GM21367 (cell line): ENCODE measurements at regions not wholly inside any gene's neighbourhood (a gene's known extent, or its start where the extent isn't known, plus 50 kb on each side); places are given as distances from the start of the nearest gene placed in this dataset.
"Not testable (repeated sequence)": the region's sequence is repeated elsewhere in the genome, so short reads cannot be mapped to it uniquely, and the experiment has no call there.

Experiments
- ATAC-seq: cut with Tn5 transposase; IDR thresholded peaks from one replicate; pipeline ENCODE4 v1.9.1; 2021; ENCODE audit not compliant: unreplicated experiment

DNA sequence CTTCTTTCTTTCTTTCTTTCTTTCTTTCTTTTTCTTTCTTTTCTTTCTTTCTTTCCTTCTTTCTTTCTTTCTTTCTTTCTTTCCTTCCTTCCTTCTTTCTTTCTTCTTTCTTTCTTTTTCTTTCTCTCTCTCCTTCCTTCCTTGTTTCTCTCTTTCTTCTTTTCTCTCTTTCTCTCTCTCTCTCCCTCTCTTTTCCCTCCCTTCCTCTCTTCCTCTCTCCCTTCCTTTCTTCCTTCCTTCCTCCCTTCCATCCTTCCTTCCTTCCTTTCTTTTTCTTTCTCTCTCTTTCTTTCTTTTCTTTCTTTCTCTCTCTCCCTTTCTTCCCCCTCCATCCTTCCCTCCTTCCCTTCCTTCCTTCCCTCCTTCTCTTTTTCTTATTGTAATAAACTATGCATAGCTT is 105.5 kb downstream of the ZBTB18 start:
- ATAC-seq: not testable (repeated sequence)

DNA sequence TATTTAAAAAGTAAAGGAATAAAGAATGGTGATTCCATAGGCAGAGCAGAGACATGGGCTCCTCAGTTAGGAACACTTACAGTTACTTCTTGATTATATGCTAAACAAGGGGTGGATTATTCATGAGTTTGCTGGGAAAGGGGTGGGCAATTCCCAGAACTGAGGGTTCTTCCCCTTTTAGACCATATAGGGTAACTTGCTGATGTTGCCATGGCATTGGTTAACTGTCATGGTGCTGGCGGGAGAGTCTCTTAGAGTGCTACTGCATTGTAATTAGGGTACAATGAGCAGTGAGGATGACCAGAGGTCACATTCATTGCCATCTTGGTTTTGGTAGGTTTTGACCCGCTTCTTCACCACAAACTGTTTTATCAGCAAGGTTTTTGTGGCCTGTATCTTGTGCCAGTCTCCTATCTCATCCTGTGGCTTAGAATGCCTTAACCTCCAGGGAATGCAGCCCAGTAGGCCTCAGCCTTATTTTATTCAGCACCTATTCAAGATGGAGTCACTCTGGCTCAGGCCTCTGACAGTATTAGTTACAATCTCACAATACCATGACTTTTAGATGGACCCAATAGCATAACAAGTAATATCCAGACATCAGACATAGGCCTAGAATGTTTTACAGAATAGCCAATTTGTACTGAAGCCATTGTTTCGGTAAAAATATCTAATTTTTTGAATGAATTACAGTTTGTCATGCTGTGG is 106.8 kb downstream of the ZBTB18 start:
- no peak for ATAC-seq

DNA sequence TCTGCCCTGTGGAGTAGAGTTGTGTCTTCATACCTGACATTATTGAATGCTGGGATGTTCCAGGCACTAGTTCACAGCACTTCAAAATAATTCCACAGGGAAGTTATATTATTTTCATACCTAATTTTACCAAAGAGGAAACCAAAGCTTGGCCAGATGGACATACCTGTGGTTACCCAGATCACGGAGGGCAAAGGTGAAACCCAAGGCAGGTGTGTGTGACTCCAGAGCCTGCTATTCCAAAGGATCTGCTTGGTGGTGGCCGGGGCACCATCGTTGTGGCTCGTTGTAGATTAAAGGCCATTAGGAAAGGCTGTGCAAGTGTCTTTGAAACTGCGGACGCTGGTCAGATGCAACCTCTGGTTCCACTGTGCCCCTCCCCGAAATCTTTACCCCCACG is 108.6 kb downstream of the ZBTB18 start:
- no peak for ATAC-seq

DNA sequence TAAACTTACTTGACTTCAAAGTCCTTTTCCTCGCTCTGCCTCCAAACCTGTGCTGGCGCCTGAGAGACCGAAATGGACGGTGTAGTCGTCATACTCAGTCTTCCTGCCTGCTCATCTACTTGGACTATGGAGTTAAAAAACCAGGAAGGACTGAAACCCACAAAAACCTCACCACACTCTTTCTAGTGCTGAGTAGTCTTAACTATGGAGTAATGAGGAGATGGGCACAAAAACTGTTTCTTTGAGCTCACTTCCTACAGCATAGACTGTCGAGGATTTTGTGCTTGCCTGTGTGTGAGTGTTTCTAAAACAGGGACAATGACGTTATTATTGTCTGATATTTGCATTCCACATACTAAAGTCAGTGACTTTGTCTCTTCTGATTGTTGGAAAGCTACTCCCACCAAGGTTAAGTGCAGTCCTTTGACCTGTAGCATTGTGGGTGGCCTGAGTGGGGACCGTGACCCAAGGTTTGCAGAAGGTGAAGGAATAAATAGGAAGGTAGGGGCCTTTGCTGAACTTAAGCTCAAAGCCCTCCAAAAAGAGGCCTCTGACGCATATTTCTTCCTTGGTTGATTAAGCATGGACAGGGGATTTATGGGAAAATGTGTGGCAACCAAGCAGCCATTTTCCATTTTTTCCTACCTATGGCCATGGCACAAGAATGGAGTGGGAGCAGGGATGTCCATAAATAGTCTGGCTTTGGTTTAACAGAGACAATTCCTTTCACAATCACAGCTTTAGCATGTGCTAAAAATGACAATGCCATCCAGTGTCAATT is 109.6 kb downstream of the ZBTB18 start:
- ATAC-seq: no peak

DNA sequence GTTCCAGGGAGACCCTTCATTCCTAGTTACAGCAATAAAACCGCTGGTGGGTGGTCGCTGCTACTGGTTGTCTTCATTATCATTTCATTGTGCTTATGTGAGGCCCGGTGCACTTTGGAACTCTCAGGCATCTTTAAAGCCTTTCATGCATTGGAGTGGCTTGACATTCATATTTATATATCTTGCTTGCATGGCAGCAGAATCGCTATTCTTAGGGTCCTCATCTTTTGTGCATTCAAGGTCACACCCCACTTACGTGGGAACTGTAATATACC is 110.1 kb downstream of the ZBTB18 start:
- ATAC-seq: no peak

DNA sequence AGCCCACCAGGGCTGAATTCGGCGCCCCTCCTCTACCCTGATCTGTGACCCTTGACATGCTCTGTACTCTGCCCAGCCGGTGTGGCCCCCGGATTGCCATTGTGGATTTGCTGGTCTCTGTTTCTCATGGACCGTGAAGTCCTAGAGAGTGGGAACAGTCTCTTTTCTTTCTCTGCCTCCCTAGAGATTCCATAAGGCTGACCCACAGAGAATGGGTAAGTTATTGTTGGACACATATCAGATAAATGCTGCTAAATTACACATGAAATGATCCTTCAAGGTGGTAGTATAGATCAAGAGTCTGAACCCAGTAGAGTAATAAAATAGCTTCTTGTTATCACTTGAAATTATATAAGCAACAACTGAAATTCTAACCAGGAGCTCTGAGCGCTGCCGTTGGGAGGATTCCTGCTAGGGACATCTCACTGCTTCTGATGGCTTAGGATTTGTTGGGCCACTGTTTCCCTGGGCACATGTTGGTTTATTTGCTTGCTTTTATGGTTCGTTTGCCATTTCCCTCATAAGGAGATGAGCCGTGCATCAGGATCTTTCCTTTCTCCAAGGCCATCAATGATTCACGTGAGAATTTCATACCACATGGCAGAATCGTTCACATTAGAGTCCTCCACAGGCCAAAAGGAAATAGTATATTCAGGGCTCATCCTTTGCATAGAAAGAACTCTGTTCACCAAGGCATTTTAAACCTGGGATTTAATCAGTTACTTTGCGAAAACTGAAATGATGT is 111.9 kb downstream of the ZBTB18 start:
- ATAC-seq: no peak

DNA sequence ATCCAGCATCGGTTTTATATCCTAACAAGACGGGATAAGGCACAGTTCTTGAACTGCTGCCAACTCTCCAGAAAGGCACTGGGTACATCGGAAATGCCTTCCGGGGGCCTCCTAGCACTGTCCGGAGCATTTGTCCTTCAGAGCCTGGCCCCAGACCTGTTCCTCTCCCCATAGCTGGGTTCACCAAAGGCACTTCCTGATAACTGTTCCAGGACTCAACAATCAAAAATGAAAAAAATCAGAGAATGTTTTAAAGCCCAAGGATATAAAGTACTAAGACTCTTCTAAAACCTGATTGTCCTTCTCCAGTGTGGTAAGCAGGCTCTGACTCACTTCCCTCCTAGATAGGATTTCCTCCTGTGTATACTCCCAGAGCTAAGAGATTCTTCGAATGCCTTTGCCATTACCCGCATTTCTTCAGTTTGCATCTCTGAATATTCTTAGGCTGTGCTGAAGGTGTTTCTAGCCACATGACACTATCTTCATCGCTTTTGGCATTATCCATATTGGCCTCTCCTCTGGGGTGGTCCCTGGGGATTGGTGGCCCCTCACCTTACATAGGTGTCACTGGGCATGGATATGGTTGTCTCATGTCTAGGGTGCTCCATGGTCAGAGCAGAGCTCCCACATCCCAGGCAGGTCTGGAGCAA is 112.9 kb downstream of the ZBTB18 start:
- ATAC-seq: no peak

DNA sequence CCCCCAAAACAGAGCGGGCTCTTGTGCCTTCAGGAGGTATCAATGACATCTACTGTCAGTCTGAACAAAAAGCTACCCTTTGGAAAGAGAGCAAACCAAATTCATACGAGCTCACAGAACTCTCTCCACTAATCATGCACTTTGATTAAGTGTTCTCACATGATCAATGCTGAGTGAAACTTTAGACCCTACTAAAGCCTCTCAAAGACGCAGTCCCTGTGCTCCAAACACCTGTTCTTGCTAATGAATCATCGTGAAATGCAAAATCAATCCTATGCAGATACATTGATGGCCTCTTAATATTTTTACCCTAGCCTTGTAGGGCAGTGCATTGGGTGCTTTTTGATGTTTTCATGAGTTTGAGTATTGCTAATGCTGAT is 113.4 kb downstream of the ZBTB18 start:
- ATAC-seq: no peak

DNA sequence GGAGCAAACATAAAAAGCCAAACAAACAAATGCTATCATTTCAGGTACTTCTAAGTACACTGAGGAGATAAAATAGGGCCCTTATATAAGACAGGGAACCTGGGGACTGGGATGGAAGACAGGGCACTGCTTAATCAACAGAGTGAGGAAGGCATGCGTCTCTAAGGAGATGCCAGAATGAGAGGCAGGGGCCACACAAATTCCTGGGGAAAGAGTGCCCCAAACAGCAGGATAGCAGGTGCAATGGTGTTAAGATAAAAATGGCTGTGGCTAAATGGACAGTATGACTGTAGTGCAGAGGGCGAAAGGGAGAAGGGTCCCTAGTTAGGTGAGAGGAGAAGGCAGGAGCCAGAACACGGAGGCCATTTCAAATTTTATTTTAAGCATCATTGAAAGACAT is 113.9 kb downstream of the ZBTB18 start:
- no peak for ATAC-seq

DNA sequence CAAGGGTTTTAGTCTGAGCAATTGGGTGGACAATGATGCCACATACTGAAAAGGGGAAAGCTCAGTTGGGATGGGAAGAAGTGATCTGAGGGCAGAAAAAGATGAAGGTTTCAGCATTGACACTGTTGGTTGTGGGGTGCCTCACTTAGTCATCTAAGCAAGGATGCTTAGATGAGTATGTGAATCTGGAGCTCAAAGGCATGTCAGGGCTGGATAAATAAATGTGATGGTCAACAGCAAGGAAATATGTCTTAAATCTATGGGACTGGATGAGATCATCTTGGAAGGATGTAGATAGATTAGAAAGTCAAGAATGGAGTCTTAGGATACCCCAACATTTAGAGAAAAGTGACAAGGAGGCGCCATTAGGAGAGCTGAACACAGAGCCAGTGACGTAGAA is 114.6 kb downstream of the ZBTB18 start:
- no peak for ATAC-seq

DNA sequence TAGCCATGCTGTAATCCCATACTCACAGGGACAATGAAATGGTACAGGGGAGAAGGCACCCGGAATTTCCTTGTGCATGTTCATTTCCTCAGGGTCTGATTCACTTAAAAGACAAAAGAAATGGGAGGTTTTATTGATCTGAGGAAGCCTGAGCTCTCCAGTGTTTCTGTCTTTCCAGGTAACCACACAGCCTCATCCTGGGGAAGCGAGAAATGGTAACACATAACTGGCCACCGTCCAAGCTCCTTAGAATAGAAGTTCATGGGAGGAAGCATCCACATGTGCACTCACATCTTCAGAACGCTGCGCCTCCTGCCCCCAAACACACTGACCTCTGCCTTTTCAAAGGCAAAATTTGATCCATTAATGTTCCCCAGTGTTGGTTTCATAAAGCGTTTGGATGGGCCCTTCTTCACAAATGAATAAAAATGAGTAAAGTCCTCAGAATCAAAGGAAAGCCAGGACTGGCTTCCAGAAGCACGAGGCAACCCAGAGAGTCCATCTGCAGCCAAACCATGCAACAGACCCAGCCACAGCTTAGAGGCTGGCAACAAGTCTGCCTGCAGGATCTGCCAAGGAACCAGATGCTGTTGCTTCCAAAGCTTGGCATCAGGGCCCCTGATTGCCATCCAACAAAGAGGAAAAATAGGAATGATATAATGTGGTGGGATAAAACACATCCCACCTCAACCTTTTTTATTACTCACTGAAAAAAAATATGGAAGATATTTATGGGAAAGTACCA is 120.3 kb downstream of the ZBTB18 start:
- ATAC-seq: no peak

DNA sequence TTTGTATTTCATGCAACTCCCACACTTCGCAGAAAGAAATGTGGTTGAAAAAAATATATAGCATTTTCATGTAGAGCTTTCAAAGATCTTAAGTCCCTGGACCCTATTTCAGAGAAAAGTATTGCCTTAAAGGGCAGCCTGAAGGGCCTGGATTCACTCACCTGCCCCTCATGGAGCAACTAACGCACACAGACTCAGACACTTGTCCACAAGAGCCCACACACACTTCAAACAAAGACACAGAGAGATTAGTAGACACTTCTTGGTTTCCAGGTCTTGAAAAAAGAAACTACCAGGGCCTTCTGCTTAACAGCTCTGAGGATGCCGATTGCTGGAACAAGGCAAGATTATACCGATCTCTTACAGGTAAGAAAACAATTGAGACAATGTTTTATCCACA is 122.2 kb downstream of the ZBTB18 start:
- ATAC-seq: no peak

DNA sequence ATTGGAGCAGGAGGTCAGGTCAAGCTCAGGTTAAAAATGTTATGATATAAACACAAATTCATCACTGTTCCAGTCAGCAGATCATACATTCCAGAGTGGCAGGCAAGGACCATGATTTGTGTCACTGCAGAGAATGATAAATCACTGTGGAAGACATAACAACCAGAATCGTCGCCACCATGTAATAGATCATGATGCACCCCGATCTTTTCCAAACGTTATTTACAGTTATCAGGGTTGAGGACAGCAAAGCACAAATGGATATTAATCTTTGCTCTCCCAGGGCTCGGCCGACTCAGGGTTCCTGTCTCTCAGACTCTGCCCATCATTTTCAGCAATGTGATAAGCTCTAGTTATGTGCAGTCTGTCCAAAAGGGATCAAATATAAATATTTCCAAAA is 122.7 kb downstream of the ZBTB18 start:
- ATAC-seq: no peak

DNA sequence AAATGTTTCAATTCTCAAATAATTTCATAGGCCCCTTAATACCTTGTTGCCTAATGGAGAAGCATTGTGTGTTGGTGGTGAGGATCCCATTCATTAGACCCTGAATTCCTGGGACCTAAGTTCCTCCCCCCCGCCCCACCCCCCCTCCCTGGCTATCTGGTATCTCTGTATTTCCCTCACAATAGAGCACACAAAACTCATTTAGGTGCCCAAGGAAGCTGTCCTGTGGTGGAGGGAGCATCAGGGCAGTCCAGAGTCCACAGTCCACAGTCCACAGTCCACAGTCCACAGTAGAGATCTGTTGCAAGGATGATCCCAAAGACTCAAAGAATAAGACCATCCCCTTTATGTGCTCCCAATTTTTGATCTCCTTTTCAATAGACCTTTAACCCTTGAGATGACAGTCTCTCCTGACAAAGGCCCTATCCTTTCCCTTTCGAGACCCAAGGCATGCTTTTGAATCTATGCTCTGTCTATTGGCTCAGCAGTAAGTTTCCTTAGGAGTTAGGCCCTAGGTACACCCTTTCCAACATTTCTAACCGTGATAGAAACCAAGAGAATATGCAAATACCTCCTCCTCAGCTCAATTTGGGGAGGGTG is 123.9 kb downstream of the ZBTB18 start:
- ATAC-seq: no peak

DNA sequence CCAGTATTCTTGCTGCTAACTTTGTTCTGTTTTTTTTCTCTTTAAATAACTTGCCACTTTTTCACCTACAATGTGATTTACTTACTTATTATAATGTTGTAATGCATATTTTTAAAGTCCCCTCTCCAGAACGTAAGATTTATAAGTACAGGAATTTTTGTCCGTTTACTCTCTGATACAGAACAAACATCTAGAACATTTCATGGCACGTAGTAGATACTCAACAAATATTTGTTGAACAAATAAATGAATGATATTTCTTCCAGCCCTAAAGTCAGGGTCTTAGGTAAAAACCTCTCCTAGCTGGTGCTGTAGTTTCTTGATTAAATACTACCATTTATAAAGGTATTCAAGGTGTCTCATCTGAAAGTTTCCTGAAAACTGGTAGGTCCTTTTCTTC is 125.1 kb downstream of the ZBTB18 start:
- ATAC-seq: no peak

DNA sequence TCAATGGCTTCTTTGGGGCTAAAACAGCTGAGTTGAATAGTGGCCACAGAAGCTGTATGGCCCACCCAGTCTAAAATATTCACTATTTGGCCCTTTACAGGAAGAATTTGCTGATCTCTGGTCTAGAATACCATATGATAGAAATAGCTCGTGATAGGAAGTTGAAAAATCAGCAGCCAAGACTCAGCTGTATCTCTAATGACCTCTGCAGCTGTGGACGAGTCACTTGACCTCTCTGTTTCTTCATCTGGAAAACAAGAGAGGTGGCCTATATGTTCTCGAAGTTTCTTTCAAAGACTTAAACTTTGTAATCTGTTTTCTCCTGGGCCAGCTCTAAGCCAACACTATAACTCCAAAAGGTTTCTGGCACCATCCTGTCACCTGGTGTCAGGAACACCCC is 129.2 kb downstream of the ZBTB18 start:
- no peak for ATAC-seq

DNA sequence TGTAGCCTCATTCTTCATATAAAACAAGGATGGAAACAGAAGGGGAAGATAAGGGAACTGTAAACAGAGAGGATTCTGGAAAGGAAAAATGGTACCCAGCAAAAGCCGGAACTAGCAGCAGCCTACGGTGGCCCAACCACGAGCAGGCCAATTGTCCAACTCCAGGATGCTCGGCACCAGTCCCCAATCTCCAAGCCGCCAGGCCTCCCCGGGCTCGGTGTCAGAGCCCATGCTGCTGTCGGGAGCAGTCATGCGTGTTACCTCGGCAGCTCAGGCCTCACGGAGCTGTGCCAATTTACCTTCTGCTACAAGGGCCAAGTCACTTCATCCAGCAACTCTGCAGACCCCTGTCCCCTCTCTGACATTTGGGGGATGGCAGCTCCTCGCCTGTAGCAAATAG is 130.8 kb downstream of the ZBTB18 start:
- no peak for ATAC-seq

DNA sequence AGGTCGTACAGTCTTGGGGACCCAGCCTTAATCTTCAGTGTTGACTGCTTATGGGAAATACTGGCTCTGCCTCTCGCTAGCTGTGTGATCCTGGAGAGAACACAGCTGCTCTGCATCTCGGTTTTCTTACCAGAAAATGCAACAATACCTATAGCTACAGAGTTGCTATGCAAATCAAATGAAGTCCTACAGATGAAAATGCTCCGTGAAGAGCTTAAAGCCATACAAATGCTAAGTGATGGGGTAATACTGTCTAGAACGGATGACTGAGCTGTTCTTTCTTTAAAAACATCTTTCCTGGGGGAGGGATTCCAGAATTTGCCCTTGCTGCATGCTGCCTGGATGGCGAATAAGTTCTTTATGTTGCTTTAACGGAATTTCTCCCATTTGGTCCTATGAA is 132.0 kb downstream of the ZBTB18 start:
- no peak for ATAC-seq

DNA sequence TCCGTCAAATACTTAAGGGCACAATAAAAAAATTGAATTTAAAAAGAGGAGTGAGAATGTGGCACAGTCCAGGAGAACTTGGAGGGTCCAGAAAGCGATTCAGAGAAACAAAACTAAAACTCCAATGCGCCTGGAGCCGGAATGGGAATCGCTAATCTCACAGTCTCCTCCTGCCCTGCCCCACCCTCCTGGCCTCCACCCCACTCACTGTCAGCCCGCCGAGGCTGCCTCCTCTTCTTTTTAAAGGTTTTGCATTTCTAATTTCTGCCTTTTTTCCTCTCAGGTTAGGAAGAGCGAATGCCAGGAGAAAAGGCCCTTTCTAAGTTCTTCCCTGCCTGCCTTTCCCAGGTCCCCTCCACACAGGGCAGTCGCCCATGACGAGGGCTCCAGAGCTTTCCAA is 135.3 kb downstream of the ZBTB18 start:
- no peak for ATAC-seq

DNA sequence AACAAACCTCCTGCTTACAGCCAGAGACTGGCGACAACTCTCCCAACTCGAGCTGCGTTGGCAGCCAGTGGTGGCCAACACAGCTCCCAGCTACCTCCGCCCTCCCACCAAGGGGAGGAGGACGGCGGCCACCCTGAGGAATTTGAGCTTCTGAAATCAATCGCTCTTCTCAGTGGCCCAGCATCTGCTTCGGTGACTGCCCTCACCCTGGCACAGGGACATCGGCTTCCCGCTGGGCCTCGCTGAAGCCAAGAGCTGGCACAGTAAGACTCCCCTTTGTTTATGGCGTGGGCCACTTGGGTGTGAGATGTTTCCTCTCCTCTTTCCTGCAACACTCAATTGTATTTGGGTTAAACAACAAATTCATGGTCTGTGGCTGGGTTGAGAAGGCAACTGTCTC is 136.2 kb downstream of the ZBTB18 start:
- no peak for ATAC-seq

DNA sequence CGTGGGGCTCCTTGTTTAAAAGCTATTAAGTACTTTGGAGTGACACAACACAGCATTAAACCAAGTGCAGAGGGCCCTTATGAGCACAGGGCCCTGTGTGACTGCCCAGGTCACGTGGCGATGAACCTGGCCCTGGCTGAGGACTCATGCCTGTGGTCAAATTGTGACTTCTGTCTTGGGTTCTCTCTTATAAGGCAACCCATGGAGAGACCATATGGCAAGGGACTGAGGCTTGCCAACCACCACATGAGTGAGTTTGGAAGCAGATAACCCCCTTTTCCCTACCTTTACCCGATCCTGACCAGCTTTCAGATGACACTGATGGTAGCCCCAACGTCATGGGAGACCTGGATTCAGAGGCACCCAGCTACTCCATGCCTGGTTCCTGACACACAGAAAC is 140.5 kb downstream of the ZBTB18 start:
- no peak for ATAC-seq
